GM21723 (cell line): ENCODE measurements at regions not wholly inside any gene's neighbourhood (a gene's known extent, or its start where the extent isn't known, plus 50 kb on each side); places are given as distances from the start of the nearest gene placed in this dataset.
"Not testable (repeated sequence)": the region's sequence is repeated elsewhere in the genome, so short reads cannot be mapped to it uniquely, and the experiment has no call there.

Experiments used
- ATAC-seq: cut with Tn5 transposase; IDR thresholded peaks from one replicate; pipeline ENCODE4 v1.9.1; 2021; ENCODE audit warnings: mild to moderate bottlenecking, moderate library complexity; ENCODE audit not compliant: unreplicated experiment

DNA sequence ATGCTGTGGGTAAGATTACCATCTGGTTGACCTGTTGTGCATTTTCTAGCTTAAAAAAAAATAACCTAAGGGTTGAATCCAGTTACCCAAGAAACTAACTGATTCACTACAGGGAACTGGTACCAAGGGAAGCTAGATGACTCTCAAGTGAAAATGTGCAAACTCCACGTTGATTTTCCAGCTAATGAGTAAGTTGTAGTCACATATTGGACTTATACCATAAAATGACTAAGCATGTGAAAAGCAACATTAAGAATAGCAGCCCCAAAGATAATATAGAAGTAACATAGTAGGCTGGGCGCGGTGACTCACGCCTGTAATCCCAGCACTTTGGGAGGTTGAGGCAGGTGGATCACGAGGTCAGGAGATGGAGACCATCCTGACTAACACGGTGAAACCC, 270.9 kb downstream of the SPRY1 start:
- no peak for ATAC-seq

DNA sequence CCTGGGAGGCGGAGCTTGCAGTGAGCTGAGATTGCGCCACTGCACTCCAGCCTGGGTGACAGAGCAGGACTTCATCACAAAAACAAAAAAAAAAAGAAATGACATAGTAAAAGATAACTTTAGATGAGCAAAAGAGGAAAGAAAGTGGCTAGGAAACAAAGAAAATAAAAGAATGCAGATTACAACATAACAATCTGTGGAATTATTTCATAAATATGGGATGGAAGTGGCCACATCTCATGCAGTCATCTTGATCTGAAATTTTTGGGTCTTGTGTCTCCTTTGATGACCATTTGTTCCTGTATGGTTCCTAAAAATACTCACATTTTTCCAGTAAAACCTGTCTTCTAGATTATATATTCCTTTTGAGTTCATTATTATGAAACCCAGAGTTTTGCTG, 271.4 kb downstream of the SPRY1 start:
- no peak for ATAC-seq

DNA sequence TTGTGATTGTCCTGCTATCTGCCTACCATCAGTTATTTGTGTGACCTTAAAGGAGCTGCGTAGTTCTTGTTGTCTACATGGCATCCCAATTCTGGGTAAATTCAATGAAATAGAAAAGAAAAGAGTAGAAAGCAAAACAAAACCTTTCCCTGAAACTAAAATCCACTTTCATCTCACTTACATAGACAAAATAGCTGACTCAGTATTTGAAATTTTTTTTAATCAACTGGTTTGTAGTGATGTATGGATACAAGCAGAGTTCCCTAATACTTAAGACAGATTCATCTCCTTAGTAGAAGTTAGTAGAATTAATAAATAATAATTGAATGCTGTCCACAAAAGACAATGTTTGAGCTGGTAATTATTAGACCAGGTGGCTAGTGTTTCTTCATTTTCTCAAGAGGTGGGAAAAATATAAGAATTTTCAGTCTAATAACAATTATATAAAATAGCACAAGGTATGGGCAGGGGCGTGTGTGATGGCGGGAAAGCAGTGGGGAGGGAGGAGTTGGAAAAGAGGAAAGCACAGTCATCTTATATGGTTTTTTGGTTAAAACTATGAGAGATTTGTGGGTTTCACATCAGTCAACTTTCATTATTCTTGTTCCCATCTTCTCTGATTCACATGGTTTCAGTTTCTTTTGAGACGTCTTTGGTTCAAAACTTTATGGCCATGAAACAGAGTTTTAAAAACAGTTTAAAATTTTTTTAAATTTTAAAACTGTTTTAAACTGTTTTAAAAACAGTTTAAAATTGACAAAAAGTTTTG, 275.2 kb downstream of the SPRY1 start:
- peak; percentile 91 for ATAC-seq

DNA sequence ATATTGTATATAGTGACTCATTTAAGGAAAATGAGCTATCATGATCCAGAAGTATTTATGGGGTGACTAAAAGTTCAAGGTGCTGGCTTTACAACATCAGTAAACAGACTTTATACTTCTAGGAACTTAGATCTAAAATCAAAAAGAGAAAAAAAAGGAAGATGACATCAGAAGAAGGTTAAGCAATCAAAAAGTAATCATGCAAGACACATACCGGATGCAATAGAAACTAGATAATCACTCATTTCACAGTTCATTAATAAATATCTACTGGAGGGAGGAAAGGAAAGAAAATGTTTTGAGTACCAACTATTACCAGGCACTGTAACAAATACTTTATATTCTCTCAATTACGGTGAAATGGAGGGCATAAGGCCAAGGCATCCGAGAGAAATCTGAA, 276.4 kb downstream of the SPRY1 start:
- ATAC-seq: no peak

DNA sequence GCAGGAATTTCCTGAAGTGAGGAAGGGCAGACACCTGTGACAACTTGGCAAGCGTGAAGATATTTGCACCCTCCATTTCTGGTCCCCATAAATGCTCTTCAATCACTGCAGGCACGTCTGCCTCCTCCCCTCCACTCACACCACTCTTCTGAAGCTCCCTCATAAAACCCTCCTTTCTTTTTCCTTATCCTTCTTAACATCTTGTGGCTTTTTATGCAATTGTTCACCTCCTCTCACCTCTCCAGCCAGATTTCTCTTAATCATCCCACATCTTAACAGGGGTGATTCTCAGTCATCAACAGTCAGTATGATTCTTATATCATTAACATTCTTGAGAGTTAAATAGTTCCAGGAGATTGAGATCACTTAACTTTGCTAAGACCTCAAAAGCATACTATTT, 277.4 kb downstream of the SPRY1 start:
- no peak for ATAC-seq

DNA sequence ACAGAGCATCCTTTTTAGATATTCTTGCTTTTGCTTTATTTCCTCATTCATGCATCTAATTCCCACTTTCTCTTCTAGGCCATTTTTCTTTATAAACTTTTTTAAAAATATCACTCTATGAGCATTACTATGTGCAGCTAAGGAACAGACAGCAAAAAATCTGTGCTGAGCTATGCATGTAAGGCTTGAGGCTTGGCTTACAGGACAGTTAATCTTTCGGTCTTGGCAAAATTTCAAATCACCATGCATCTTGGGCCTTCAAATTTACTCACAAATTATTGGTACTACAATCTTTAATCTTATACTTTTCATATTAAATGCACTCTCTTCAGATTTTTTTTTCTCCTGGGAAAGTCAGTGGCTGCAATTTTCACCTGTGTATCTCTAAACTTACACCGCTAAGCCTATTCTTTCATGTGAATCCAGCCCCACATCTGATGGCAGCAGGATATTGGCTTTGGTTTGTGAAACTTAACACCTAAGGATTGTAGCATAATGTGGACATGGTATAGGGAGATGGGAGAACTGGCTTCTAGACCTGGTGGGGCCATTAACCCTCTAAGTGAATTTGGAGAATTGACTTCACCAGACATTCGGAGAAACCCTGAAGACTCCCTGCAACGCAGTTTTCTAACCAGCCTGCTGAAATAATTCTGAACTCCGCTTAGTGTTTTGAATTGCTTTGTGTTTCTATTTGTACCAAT, 278.3 kb downstream of the SPRY1 start:
- ATAC-seq: no peak

DNA sequence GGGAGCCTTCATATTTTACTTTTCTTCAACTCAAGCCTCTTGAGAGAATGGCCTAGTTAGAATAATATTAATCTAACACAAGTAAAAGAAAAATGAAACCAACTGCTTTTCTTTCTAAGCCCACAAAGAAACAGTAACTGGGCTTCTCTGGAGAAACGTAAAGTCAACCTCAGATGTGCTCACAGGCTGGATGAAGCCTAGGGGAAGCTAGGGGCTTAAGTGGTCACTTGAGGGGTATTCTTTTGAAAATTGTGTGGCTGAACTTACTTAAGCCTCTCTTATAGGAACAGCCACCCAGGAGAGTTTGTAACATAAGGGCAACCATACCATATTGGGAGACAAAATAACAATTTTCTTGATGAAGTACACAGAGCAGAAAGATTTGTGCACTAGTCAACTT, 279.0 kb downstream of the SPRY1 start:
- no peak for ATAC-seq

DNA sequence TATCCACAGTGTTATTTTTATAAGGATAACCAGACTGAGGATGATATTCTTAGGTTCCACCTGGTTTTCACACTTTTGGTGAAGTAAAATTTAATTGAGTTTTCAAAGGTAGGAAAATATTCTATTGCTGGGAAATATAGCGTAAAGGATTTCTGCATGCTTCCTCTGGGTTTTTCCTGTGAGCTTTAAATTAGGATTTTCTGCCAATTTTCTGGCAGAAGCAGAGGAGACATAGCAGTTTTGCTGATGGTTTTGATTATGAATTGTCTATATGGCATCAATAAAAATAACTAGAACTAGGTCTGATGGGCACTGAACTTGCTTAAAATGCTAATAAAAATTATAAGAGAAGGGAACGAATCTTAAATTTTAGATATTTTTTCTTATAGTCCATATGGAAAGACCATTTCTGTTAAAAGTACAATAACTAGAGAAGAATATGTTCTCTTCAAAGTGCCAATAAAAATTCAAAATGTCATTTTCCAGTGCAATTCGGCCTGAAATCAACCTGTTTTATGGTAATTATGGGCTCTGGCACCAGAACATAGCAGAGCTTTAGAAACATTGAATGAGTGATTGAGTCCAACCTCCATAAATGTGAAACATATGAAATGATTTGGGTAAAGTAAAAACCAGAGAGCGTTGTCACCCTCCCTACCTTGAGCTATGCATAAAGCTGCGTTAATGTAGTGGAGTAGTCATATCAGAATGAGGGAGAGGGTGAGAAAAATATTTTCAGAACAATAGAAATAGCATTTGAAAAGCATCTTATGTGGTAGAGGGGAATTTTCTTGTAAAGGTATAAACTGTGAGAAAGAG, 279.7 kb downstream of the SPRY1 start:
- no peak for ATAC-seq

DNA sequence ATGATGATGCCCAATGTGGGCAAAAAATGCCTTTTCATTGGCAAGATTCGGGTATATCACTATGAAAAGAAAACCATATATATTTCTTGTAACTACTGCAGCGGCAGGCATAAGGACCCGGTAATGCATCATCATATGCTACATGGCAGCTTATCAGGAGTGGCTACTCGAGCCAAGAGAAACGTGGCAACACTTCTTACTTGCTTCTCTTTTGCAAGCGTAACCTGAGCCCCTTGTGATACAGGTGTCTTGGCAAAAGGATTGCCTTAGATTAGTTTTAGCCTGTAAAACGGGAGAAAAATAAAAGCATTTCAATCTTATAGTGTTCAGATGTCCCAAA, 280.3 kb downstream of the SPRY1 start:
- no peak for ATAC-seq

DNA sequence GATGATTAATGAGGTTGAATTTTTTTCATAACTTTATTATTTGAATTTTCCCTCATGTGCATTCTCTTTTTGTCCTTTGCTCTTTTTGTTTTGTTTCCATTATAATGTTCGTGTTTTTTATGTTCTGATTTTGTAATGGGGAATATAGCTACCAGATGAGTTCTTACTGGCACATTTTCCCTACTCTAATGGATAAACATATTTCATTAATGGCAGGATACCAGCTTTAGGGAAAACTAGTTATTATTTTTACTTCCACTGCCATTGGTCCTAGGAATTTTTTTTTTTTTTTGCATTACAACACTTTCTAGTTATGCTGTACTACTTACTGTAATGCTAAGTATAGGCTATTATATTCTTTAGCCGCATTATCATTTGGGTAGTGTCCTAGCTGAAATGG, 286.3 kb downstream of the SPRY1 start:
- no peak for ATAC-seq

DNA sequence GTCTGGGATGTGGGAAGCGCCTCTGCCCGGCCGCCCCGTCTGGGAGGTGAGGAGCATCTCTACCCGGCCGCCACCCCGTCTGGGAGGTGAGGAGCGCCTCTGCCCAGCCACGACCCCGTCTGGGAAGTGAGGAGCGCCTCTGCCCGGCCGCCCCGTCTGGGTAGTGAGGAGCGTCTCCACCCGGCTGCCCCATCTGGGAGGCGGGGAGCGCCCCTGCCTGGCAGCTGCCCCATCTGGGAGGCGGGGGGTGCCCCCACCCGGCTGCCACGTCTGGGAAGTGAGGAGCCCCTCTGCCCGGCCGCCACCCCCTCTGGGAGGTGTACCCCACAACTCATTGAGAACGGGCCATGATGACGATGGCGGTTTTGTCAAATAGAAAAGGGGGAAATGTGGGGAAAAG, 288.3 kb downstream of the SPRY1 start:
- not testable (repeated sequence) for ATAC-seq

DNA sequence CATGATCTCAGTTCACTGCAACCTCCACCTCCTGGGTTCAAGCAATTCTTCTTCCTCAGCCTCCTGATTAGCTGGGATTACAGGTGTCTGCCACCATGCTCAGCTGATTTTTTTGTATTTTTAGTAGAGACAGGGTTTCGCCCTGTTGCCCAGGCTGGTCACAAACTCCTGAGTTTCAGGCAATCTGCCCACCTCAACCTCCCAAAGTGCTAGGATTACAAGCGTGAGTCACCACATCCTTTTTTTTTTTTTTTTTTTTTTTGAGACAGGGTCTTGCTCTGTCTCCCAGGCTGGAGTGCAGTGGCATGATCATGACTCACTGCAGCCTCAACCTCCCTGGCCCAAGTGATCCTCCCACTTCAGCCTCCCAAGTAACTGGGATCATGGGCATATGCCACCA, 298.9 kb downstream of the SPRY1 start:
- ATAC-seq: not testable (repeated sequence)

DNA sequence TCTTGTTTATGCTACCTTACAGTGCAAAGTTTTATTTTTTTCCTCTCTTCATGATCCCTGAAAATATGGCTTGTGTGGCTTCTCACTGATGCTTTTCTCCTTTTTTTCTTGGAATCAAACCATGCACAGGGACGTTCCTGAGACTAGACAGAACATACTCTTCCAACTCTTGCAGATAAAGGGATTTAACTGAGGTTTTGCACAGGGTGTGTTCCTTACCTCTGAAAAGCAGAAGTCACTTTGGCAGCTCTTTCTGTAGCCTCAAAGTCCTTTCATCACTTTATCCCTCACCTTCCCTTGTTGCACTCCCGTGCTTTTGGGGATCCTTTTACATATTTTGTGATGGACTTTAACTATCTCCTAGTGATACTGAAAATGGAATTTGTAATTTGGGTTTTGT, 300.1 kb downstream of the SPRY1 start:
- no peak for ATAC-seq

DNA sequence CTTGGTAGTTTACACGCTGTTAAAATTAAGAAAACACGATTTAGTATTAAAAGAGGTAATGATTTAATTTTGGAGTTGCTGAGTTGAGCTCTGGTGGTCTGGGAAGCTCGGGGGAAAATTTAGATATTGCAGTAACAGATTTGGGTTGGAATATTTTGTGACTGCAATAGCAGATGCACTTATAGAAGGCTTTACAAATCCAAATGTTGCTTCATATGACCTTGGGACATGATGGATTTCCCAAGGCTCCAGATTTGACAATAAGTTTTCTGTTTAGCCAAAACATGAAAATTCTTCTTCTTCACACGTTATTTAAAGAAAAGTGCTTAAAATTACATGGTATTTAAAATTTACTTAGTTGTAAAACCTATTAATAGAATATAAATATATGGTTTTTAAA, 302.0 kb downstream of the SPRY1 start:
- no peak for ATAC-seq

DNA sequence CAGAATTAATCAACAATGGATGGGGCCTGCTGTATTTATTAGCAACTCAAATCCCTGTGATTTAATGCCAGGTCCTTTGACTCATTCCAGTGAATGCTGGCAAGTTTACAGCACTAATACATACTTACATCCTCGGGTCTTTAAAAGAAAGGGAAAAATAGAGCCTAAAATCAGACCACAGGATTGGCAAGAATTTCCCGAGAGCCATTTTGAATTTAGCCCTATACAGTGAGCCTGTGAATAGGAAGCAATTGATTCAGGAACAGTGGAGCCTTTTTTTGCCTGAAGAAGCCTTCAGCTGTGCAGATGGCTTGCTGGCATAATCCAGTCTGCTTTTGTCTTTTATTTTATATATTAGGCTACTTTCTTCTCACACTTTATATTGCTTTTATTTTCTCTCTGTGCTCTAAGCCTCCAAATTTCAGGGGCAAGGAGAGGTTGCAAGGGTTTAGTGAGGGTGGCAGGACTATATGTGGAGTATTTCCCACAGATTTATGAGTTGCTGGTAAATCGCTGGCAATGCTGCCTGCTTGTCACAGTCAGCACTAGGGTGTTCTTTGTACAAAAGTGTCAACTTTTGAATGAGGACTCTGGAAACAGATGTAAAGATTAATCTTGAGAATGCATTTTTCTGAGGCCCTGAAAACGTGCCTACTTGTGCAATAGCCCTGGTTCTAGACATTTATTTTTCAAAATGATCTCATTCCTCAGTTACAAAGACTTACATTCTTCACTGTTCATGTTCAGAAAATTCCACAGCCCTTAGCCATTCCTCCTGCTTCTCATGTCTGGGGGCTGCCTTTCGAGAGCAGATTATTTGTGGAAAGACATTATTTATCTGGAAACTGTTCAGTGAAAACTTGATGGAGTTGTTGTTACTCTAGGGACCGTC, 303.5 kb downstream of the SPRY1 start:
- ATAC-seq: no peak

DNA sequence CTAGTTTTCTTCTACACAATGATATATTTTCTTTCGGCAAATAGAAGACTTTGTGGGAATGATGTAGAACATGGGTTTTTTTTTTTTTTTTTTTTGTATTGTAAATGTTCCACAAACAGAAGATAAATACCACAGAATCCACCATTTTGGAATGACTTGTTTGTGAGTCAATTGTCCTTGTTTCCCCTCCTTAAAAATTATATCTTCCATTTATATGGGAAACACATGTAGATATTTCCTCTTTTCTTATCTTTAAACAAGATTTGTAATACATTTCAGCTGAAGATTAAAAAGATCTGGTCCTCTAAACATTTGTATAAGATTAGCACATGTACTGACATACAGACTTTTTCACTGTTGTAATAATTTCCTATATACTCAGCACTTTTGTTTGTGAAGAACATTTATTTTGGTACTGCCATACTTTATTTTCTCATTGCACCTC, 304.6 kb downstream of the SPRY1 start:
- no peak for ATAC-seq

DNA sequence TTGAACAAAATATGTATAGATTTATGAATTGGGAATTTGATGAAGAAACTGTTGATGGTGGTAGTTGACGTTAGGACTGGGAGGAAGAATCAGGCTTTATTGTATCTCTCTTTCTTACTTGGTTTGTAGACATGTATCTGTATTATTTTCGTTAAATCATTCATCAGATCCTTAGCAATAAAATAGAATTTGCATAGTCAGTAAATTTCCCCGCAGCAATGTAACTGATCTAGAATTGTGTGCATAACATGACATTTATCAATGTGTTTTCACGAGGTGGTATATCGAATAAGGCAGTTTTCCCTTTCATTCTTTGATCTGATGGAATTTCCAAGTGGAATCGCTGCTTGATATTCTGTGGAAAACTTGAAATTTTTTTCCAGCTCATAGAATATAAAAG, 308.8 kb downstream of the SPRY1 start:
- ATAC-seq: no peak

DNA sequence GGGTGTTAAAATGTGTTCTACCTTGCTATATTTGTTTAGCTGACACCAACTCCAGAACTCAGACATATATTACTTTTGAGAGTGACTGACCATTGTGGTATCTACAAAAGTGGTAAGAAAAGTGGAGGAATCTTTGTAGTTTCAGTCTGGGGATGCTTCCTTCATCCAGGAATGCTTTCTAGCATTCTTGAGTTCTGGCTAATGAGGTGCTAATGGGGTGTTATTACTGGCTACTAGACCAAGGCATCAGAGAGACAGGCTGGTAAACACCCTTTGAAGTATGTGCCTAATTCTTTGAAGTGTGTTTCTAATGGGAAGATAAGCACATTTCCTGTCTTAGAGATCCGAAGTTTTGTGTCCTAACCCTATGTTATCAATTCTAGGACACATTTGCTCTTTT, 310.4 kb downstream of the SPRY1 start:
- no peak for ATAC-seq

DNA sequence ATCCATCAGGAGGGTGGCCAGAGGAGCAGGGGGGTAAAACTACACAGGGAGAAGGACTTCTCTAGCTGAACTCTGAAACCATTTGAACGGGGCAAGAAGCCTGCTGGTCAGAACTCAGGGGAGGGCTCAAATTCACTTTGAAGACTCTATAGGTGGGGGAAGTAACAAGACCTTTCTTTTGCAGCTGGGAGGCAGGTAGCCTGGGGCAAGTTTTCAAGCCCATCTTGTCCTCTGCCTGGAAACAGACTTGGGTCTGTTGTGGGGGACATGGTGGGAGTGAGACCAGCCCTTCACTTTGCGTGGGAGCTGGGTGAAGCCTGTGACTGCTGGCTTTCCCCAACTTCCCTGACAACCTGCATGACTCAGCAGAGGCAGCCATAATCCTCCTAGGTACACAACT, 312.3 kb downstream of the SPRY1 start:
- no peak for ATAC-seq

DNA sequence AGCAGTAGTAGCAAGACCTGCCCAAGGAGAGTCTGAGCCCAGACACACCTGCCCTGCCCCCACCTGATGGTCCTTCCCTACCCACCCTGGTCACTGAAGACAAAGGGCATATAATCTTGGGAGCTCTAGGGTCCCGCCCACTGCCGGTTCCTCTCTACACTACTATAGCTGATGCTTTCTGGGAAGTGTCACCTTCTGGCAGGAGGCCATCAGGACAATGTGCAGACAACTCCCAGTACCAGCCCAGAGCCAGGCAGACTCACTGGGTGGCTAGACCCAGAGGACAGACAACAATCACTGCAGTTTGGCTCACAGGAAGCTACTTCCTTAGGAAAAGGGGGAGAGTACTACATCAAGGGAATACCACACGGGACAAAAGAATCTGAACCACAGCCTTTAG, 312.7 kb downstream of the SPRY1 start:
- no peak for ATAC-seq

DNA sequence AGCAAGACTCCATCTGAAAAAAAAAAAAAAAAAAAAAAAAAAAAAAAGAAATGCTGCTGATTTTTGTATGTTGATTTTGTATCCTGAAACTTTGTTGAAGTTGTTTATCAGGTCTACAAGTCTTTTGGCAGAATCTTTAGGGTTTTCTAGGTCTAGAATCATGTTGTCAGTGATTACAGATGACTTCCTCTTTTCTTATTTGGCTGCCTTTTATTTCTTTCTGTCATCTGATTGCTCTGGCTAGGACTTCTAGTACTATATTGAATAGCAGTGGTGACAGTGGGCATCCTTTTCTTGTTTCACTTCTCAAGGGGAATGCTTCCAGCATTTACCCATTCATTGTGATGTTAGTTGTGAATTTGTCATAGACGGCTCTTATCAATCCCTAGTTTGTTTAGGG, 334.4 kb downstream of the SPRY1 start:
- ATAC-seq: no peak
